ENCODE measurements at regions not wholly inside any gene's neighbourhood (a gene's known extent, or its start where the extent isn't known, plus 50 kb on each side); places are given as distances from the start of the nearest gene placed in this dataset.

DNA sequence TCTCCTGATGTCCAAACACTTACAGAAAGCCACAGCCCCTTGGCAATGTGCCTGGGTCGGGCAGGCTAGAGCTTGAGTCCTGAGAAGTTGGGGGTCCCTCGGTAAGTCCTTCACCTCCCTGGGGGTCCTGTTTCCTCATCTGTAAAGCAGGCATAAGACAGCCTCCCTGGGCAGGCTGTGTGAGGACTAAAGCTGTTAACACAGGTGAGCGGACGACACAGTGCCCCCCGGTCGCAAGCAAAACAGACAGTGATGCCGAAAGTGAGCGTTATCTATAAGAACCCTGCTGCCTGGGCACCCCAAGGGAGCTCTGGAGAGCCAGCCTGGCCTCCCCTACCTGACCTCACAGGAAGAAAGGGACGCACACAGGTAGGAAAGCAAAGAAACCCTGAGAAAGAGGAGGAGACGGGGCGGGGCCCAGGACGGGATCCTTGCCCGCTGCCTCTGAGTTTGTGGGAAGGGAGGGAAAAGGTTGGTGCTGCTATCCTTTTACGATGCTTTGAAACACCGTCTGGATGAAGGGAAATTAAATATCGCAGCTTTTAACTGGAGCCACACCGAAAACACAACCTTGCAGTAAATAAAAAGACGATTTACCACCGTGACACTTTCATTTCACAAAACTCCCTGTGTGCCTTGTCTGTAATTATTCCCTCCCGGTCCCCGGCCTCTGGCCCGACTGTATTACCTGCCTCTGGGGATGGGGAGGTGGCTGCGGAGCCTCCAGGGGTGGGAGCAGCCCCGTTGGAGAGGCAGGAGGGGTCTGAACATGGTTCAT lies 67.1 kb downstream of the ENGASE start:
- Histone ChIP-seq H3K4me2 (ENCODE audit: insufficient read depth, insufficient read length, low read length) (no peak overlapping the region), H4K20me1 (ENCODE audit: control insufficient read depth, insufficient read depth, insufficient read length) (no peaks in the 10 kb centered on the region), H2BK120ac (ENCODE audit: low read depth, low read length, poor library complexity, severe bottlenecking) (no peak overlapping the region), H3K4me1 (ENCODE audit: insufficient read depth, low read length) (no peaks in the 10 kb centered on the region), H3K14ac (ENCODE audit: insufficient read depth, low read length) (no peak overlapping the region), H3K23ac (ENCODE audit: insufficient read length, low read depth, low read length) (no peak overlapping the region), H2AFZ (ENCODE audit: low read length) (no peak overlapping the region), H4K8ac (replicated peaks; ENCODE audit: insufficient read length, low read depth, low read length) (no peak overlapping the region), H2BK12ac (ENCODE audit: insufficient read length, low read depth, low read length) (no peak overlapping the region), H3K79me2 (ENCODE audit: insufficient read depth, low read length) (no peaks in the 10 kb centered on the region), H3K27ac (ENCODE audit: insufficient read length, low read depth, low read length) (no peak overlapping the region), H3K9ac (ENCODE audit: extremely low read depth, insufficient read length, low read length) (no peak overlapping the region), H3K4ac (ENCODE audit: low read depth, low read length) (no peak overlapping the region), H3T11ph (ENCODE audit: low read length) (no peak overlapping the region), H2BK20ac (ENCODE audit: low read depth, low read length, poor library complexity, severe bottlenecking) (no peak overlapping the region), H3K56ac (ENCODE audit: insufficient read length, low read depth, low read length) (no peak overlapping the region), H2BK5ac (ENCODE audit: insufficient read length, low read length) (no peak overlapping the region), H3K18ac (ENCODE audit: insufficient read length, low read depth, low read length) (no peak overlapping the region), H3K9me3 (ENCODE audit: control insufficient read depth, low read depth, low read length) (no peaks in the 10 kb centered on the region), H2BK15ac (ENCODE audit: low read depth, low read length) (no peak overlapping the region), H3K27me3 (ENCODE audit: insufficient read depth, low read length) (no peaks in the 10 kb centered on the region), H2AK5ac (ENCODE audit: insufficient read length, low read length) (no peak overlapping the region), H3K23me2 (ENCODE audit: insufficient read length, low read depth, low read length, poor library complexity, severe bottlenecking) (peaks cover 4% of the 10 kb centered on the region), H4K91ac (ENCODE audit: insufficient read length, low read depth, low read length) (no peak overlapping the region), H4K5ac (ENCODE audit: insufficient read length, low read depth, low read length) (no peak overlapping the region), H3K79me1 (ENCODE audit: insufficient read depth, low read depth, low read length, poor library complexity, severe bottlenecking) (no peaks in the 10 kb centered on the region)
- no CpG with 5 or more reads among the region's 24 CpGs for WGBS (ENCODE audit: extremely low coverage, insufficient read length, low lambda C conversion rate)
- Mint-ChIP-seq H3K27ac (peak overlapping the region; percentile 23 to 90 (median 28); a peak in 3 of 7 replicates), H3K4me1 (peaks cover 6 to 23% of the 10 kb centered on the region in 2 experiments; a peak in 3 of 4 replicates), H3K9me3 (peaks cover 4 to 6% of the 10 kb centered on the region in 2 experiments; a peak in 3 of 5 replicates), H3K27me3 (ENCODE audit: low read depth) (peaks cover 5% of the 10 kb centered on the region), H3K4me3 (no peak overlapping the region), H3K36me3 (ENCODE audit: insufficient read depth in 1 of 3, low read depth in 3 of 3) (peaks cover 0 to 8% (median 3%) of the 10 kb centered on the region in 3 experiments; a peak in 4 of 7 replicates)
- TF ChIP-seq, protein P1, sequence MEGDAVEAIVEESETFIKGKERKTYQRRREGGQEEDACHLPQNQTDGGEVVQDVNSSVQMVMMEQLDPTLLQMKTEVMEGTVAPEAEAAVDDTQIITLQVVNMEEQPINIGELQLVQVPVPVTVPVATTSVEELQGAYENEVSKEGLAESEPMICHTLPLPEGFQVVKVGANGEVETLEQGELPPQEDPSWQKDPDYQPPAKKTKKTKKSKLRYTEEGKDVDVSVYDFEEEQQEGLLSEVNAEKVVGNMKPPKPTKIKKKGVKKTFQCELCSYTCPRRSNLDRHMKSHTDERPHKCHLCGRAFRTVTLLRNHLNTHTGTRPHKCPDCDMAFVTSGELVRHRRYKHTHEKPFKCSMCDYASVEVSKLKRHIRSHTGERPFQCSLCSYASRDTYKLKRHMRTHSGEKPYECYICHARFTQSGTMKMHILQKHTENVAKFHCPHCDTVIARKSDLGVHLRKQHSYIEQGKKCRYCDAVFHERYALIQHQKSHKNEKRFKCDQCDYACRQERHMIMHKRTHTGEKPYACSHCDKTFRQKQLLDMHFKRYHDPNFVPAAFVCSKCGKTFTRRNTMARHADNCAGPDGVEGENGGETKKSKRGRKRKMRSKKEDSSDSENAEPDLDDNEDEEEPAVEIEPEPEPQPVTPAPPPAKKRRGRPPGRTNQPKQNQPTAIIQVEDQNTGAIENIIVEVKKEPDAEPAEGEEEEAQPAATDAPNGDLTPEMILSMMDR (conservative IDR thresholded peaks at IDR 0.05), result no peak
- DNase-seq, result no peak

Data from H9 (cell line).